ACC112 (cell line): ENCODE measurements at regions not wholly inside any gene's neighbourhood (a gene's known extent, or its start where the extent isn't known, plus 50 kb on each side); places are given as distances from the start of the nearest gene placed in this dataset.

Experiments
- H2AFZ ChIP-seq: fragments of 200-600 bp; sonication (generic); one replicate; pipeline ENCODE4 v1.6.0; 2017; ENCODE audit warnings: antibody characterized with exemption, low read length; ENCODE audit not compliant: unreplicated experiment
- H3K27ac ChIP-seq: fragments of 200-600 bp; sonication (generic); 2 replicates; pipeline ENCODE4 v1.5.1; 2014; ENCODE audit warnings: low read depth, mild to moderate bottlenecking, antibody characterized with exemption, low read length, moderate library complexity
- H3K27me3 ChIP-seq: fragments of 200-600 bp; sonication (generic); 2 replicates; pipeline ENCODE4 v1.6.1; 2014; ENCODE audit warnings: mild to moderate bottlenecking, antibody characterized with exemption, low read length, moderate library complexity, mixed read lengths; ENCODE audit not compliant: insufficient read depth
- H3K36me3 ChIP-seq: fragments of 200-600 bp; sonication (generic); 2 replicates; pipeline ENCODE4 v1.6.1; 2016; ENCODE audit warnings: mild to moderate bottlenecking, antibody characterized with exemption, low read length, moderate library complexity, mixed read lengths; ENCODE audit not compliant: insufficient read depth
- H3K4me1 ChIP-seq: fragments of 200-600 bp; sonication (generic); one replicate; pipeline ENCODE4 v1.6.1; 2016; ENCODE audit warnings: low read length, mixed read lengths; ENCODE audit not compliant: insufficient read depth, unreplicated experiment, control insufficient read depth
- H3K4me3 ChIP-seq: fragments of 200-600 bp; sonication (generic); 2 replicates; pipeline ENCODE4 v1.5.1; 2014; ENCODE audit warnings: mild to moderate bottlenecking, low read depth, low read length
- H3K79me2 ChIP-seq: fragments of 200-600 bp; sonication (generic); one replicate; pipeline ENCODE4 v1.6.0; 2016; ENCODE audit warnings: low read length; ENCODE audit not compliant: control insufficient read depth, unreplicated experiment, insufficient read depth

- Histone ChIP-seq H3K36me3 (no peaks in the 10 kb centered on the region), H3K27me3 (no peaks in the 10 kb centered on the region), H2AFZ (no peak overlapping the region), H3K79me2 (no peaks in the 10 kb centered on the region), H3K4me3 (no peak overlapping the region), H3K27ac (no peak overlapping the region), H3K4me1 (peaks cover 14% of the 10 kb centered on the region)
Observed at GRCh38 chr12:92044435-92044834, 101.2 kb downstream of the BTG1 start.

DNA sequence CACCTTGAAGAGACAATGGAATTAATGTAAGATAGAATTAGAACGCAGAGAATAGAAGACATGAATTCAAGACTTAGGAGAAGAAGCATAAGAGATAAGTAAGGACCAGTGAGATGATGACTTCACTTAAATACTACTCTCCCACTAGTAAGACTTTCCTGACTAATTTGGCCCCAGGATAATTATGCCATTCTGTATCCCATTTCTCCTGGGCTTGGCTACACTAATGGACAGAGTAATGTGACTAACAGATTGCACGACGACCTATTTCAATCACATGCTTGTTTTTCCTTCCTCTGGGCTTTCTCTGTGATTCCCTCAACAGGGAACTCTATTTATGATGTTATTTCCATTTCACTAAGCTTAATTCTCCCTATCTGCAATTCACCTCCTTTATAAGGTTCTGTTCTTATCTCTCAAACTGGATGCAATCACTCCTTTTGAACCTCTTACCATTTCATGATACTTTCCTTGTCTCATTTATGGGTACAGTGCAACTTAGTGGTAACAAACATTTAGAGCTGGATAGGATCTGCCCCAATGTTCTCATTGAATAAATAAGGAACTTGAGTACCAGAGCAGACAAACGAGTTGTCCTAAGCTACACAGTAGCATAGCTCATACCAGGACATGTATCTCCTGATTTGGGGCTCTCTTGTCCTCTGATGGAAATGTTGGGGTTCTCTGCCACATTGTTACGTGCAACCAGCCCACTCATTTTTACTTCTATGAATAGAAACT is 102.7 kb downstream of the BTG1 start:
- H3K79me2 ChIP-seq = no peaks in the 10 kb centered on the region
- H3K36me3 ChIP-seq = no peaks in the 10 kb centered on the region
- peaks cover 14% of the 10 kb centered on the region for H3K4me1 ChIP-seq
- no peak overlapping the region for H2AFZ ChIP-seq
- no peak overlapping the region for H3K4me3 ChIP-seq
- no peaks in the 10 kb centered on the region for H3K27me3 ChIP-seq
- no peak overlapping the region for H3K27ac ChIP-seq

DNA sequence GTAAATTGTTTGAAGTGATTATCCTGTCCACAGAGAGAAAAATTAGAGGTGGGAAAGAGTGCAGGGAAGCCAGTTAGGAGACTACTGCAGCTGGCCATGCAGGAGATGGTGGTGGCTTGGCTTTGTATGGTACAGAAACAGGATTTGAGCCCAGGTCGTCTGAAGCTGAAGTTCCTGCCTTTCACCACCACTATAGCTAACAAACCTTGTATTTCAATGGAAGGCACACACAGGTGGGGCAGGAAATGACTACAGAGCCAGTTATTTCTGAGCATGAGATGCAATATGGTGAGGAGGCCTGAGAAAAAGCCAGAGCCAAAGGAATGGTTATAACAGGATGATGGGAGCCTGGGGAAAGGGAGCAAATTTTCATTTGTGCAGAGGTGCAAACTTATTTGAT is 103.9 kb downstream of the BTG1 start:
- Histone ChIP-seq H3K4me3 (no peak overlapping the region), H3K4me1 (peaks cover 21% of the 10 kb centered on the region), H3K27me3 (no peaks in the 10 kb centered on the region), H2AFZ (no peak overlapping the region), H3K27ac (no peak overlapping the region), H3K36me3 (no peaks in the 10 kb centered on the region), H3K79me2 (no peaks in the 10 kb centered on the region)

DNA sequence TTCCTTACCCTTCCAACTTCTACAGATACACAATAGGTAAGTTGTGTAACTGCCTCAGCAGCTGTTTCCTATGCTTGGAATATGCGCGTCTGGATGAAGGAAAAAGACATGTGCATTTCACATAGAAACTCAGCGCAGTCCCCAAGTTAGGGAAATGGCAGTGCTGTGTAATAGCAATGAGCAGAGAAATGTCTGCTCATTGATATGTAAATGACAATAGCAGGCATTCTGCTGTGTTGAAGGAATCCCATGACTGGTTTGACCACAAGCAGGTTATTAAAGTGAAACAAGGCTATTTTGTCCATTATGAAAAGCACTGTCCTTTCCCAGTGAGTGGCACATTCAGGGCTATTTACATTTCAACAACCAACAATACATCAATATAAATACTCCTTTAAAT is 106.6 kb downstream of the BTG1 start:
- no peaks in the 10 kb centered on the region for H3K27me3 ChIP-seq
- H3K36me3 ChIP-seq = no peaks in the 10 kb centered on the region
- H3K4me1 ChIP-seq = peaks cover 31% of the 10 kb centered on the region
- H2AFZ ChIP-seq = no peak overlapping the region
- H3K27ac ChIP-seq = no peak overlapping the region
- no peaks in the 10 kb centered on the region for H3K79me2 ChIP-seq
- no peak overlapping the region for H3K4me3 ChIP-seq

GRCh38 chr12:92038476-92038875 is 107.2 kb downstream of the BTG1 start:
- H3K36me3 ChIP-seq = no peaks in the 10 kb centered on the region
- H2AFZ ChIP-seq = no peak overlapping the region
- H3K79me2 ChIP-seq = no peaks in the 10 kb centered on the region
- H3K27ac ChIP-seq = no peak overlapping the region
- no peaks in the 10 kb centered on the region for H3K27me3 ChIP-seq
- no peak overlapping the region for H3K4me3 ChIP-seq
- peaks cover 31% of the 10 kb centered on the region for H3K4me1 ChIP-seq

GRCh38 chr12:92036771-92037453 is 108.7 kb downstream of the BTG1 start:
- H3K4me3 ChIP-seq = no peak overlapping the region
- no peak overlapping the region for H3K27ac ChIP-seq
- no peak overlapping the region for H2AFZ ChIP-seq
- no peaks in the 10 kb centered on the region for H3K36me3 ChIP-seq
- peaks cover 27% of the 10 kb centered on the region for H3K4me1 ChIP-seq
- H3K27me3 ChIP-seq = no peaks in the 10 kb centered on the region
- H3K79me2 ChIP-seq = no peaks in the 10 kb centered on the region

- Histone ChIP-seq H3K27me3 (no peaks in the 10 kb centered on the region), H2AFZ (no peak overlapping the region), H3K4me1 (peaks cover 22% of the 10 kb centered on the region), H3K4me3 (no peak overlapping the region), H3K27ac (no peak overlapping the region), H3K36me3 (no peaks in the 10 kb centered on the region), H3K79me2 (no peaks in the 10 kb centered on the region)
Observed at GRCh38 chr12:92036061-92036620, 109.5 kb downstream of the BTG1 start.

GRCh38 chr12:92035477-92035876 is 110.2 kb downstream of the BTG1 start:
- Histone ChIP-seq H2AFZ (peak overlapping the region; percentile 28), H3K4me1 (peaks cover 25% of the 10 kb centered on the region), H3K4me3 (peak overlapping the region; percentile 49), H3K27ac (no peak overlapping the region), H3K36me3 (no peaks in the 10 kb centered on the region), H3K79me2 (no peaks in the 10 kb centered on the region), H3K27me3 (no peaks in the 10 kb centered on the region)

- peak overlapping the region; percentile 28 for H2AFZ ChIP-seq
- no peaks in the 10 kb centered on the region for H3K27me3 ChIP-seq
- H3K4me1 ChIP-seq = peaks cover 31% of the 10 kb centered on the region
- H3K4me3 ChIP-seq = peak overlapping the region; percentile 49
- H3K79me2 ChIP-seq = no peaks in the 10 kb centered on the region
- no peaks in the 10 kb centered on the region for H3K36me3 ChIP-seq
- H3K27ac ChIP-seq = 0 out of 2 replicates have a peak overlapping the region, but pooled peaks have one; percentile 1
Observed at GRCh38 chr12:92034858-92035401, 110.7 kb downstream of the BTG1 start.

GRCh38 chr12:92034083-92034482 is 111.6 kb downstream of the BTG1 start:
- no peaks in the 10 kb centered on the region for H3K79me2 ChIP-seq
- H3K36me3 ChIP-seq = no peaks in the 10 kb centered on the region
- no peak overlapping the region for H3K4me3 ChIP-seq
- no peak overlapping the region for H2AFZ ChIP-seq
- no peak overlapping the region for H3K27ac ChIP-seq
- no peaks in the 10 kb centered on the region for H3K27me3 ChIP-seq
- peaks cover 32% of the 10 kb centered on the region for H3K4me1 ChIP-seq
